Hepatocyte (in vitro differentiated cells): ENCODE measurements at regions not wholly inside any gene's neighbourhood (a gene's known extent, or its start where the extent isn't known, plus 50 kb on each side); places are given as distances from the start of the nearest gene placed in this dataset.

Source experiments
- EZH2 ChIP-seq: fragments of 200-600 bp; sonication (generic); IDR thresholded peaks from 2 replicates; pipeline ENCODE4 v1.6.1; 2016; ENCODE audit warnings: antibody characterized with exemption, mild to moderate bottlenecking, borderline replicate concordance
- EZH2phosphoT487 ChIP-seq: fragments of 200-600 bp; sonication (generic); IDR thresholded peaks from one replicate; pipeline ENCODE4 v1.6.1; 2018; ENCODE audit warnings: antibody characterized with exemption, mild to moderate bottlenecking, low read depth, moderate library complexity; ENCODE audit not compliant: unreplicated experiment, severe bottlenecking
- TF ChIP-seq, protein P1 (sequence below): fragments of 200-600 bp; sonication (generic); IDR thresholded peaks from 2 replicates; pipeline ENCODE4 v1.5.1; 2016; ENCODE audit warnings: antibody characterized with exemption, mild to moderate bottlenecking; ENCODE audit not compliant: poor library complexity

DNA sequence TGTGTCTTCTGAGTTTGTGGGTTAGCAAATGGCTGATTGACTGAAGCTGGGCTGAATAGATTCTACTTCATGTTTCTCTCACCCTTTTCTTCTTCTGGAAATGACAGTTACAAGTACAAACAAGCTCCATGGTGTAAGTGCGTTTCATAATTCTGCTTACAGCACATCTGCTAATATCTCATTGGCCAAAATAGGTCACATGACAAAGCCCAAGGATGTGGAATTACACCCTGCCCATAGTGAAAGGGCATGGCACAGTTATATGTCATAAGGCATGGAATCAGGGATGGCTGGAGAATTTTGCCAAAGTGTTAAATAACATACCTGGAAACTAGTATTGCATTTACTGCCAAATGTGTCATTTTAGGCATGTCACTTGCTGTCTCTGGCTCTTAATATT, 327.2 kb downstream of the NKX6-1 start:
- TF ChIP-seq, protein P1, sequence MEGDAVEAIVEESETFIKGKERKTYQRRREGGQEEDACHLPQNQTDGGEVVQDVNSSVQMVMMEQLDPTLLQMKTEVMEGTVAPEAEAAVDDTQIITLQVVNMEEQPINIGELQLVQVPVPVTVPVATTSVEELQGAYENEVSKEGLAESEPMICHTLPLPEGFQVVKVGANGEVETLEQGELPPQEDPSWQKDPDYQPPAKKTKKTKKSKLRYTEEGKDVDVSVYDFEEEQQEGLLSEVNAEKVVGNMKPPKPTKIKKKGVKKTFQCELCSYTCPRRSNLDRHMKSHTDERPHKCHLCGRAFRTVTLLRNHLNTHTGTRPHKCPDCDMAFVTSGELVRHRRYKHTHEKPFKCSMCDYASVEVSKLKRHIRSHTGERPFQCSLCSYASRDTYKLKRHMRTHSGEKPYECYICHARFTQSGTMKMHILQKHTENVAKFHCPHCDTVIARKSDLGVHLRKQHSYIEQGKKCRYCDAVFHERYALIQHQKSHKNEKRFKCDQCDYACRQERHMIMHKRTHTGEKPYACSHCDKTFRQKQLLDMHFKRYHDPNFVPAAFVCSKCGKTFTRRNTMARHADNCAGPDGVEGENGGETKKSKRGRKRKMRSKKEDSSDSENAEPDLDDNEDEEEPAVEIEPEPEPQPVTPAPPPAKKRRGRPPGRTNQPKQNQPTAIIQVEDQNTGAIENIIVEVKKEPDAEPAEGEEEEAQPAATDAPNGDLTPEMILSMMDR: no peak
- TF ChIP-seq EZH2phosphoT487 (no peak), EZH2 (no peak)
